Osteoblast (primary cell): ENCODE measurements at regions not wholly inside any gene's neighbourhood (a gene's known extent, or its start where the extent isn't known, plus 50 kb on each side); places are given as distances from the start of the nearest gene placed in this dataset.

ENCODE experiments used
- DNase-seq: peaks from one replicate; pipeline ENCODE4 v3.0.0; 2011; ENCODE audit warnings: low spot score, mixed read lengths; ENCODE audit not compliant: insufficient read length; ENCODE audit errors: missing footprints
- H2AFZ ChIP-seq: 2 replicates; pipeline ENCODE4 v1.6.0; 2011; ENCODE audit warnings: mild to moderate bottlenecking, low read length
- H3K27ac ChIP-seq: 2 replicates; pipeline ENCODE4 v1.5.1; 2011; ENCODE audit warnings: mild to moderate bottlenecking, low read depth, low read length, moderate library complexity
- H3K27me3 ChIP-seq: 2 replicates; pipeline ENCODE4 v1.6.0; 2012; ENCODE audit warnings: mild to moderate bottlenecking, control low read depth, inconsistent platforms, low read length, moderate library complexity; ENCODE audit not compliant: insufficient read depth
- H3K36me3 ChIP-seq: 2 replicates; pipeline ENCODE4 v1.5.1; 2011; ENCODE audit warnings: mild to moderate bottlenecking, low read length, control low read depth, moderate library complexity; ENCODE audit not compliant: insufficient read depth
- H3K4me1 ChIP-seq: 2 replicates; pipeline ENCODE4 v1.5.1; 2011; ENCODE audit warnings: mild to moderate bottlenecking, low read length, control low read depth, moderate library complexity; ENCODE audit not compliant: insufficient read depth
- H3K4me2 ChIP-seq: 2 replicates; pipeline ENCODE4 v1.6.0; 2011; ENCODE audit warnings: mild to moderate bottlenecking, low read length; ENCODE audit not compliant: insufficient read depth
- H3K4me3 ChIP-seq: fragments of 200-600 bp; sonication (generic); 3 replicates; pipeline ENCODE4 v1.5.1; 2012; ENCODE audit warnings: mild to moderate bottlenecking, low read length, inconsistent platforms; ENCODE audit not compliant: insufficient read depth
- H3K79me2 ChIP-seq: 2 replicates; pipeline ENCODE4 v1.6.0; 2012; ENCODE audit warnings: mild to moderate bottlenecking, low read length, control low read depth, inconsistent platforms; ENCODE audit not compliant: insufficient read depth
- H3K9me3 ChIP-seq: 2 replicates; pipeline ENCODE4 v1.5.1; 2011; ENCODE audit warnings: low read depth, low read length, control low read depth
- H4K20me1 ChIP-seq: 2 replicates; pipeline ENCODE4 v1.6.0; 2012; ENCODE audit warnings: mild to moderate bottlenecking, low read length, control low read depth; ENCODE audit not compliant: insufficient read depth
- CTCF ChIP-seq: IDR thresholded peaks from 2 replicates; pipeline ENCODE4 v1.5.1; 2011; ENCODE audit warnings: mild to moderate bottlenecking, low read depth, low read length, moderate library complexity; ENCODE audit errors: extremely low read depth

GRCh38 chr5:155794795-155795194, 532.2 kb upstream of the SGCD start:
- Histone ChIP-seq H3K79me2 (no peaks in the 10 kb centered on the region), H3K27ac (no peak overlapping the region), H3K9me3 (peaks cover 5% of the 10 kb centered on the region), H3K36me3 (no peaks in the 10 kb centered on the region), H4K20me1 (no peaks in the 10 kb centered on the region), H2AFZ (no peak overlapping the region), H3K4me1 (no peaks in the 10 kb centered on the region), H3K27me3 (no peaks in the 10 kb centered on the region), H3K4me3 (no peak overlapping the region), H3K4me2 (no peak overlapping the region)
- DNase-seq = no peak
- TF ChIP-seq CTCF = no peak

- no peak for TF ChIP-seq CTCF
- Histone ChIP-seq H3K79me2 (no peaks in the 10 kb centered on the region), H3K4me2 (no peak overlapping the region), H2AFZ (no peak overlapping the region), H3K27me3 (no peaks in the 10 kb centered on the region), H4K20me1 (no peaks in the 10 kb centered on the region), H3K9me3 (peaks cover 5% of the 10 kb centered on the region), H3K4me1 (no peaks in the 10 kb centered on the region), H3K27ac (no peak overlapping the region), H3K36me3 (no peaks in the 10 kb centered on the region), H3K4me3 (no peak overlapping the region)
- no peak for DNase-seq
Observed at GRCh38 chr5:155799308-155799707, 527.7 kb upstream of the SGCD start.

GRCh38 chr5:155807884-155808576, 518.9 kb upstream of the SGCD start:
- Histone ChIP-seq H3K27me3 (no peaks in the 10 kb centered on the region), H3K4me3 (no peak overlapping the region), H3K4me2 (no peak overlapping the region), H3K9me3 (no peaks in the 10 kb centered on the region), H3K27ac (no peak overlapping the region), H2AFZ (no peak overlapping the region), H3K79me2 (no peaks in the 10 kb centered on the region), H4K20me1 (no peaks in the 10 kb centered on the region), H3K4me1 (no peaks in the 10 kb centered on the region), H3K36me3 (no peaks in the 10 kb centered on the region)
- TF ChIP-seq CTCF = no peak
- no peak for DNase-seq

GRCh38 chr5:155815248-155815647, 511.7 kb upstream of the SGCD start:
- Histone ChIP-seq H3K4me1 (no peaks in the 10 kb centered on the region), H3K27me3 (no peaks in the 10 kb centered on the region), H3K4me3 (no peak overlapping the region), H3K27ac (no peak overlapping the region), H4K20me1 (no peaks in the 10 kb centered on the region), H3K79me2 (no peaks in the 10 kb centered on the region), H3K36me3 (no peaks in the 10 kb centered on the region), H3K9me3 (no peaks in the 10 kb centered on the region), H2AFZ (no peak overlapping the region), H3K4me2 (no peak overlapping the region)
- no peak for DNase-seq
- no peak for TF ChIP-seq CTCF
